GM21576 (cell line): ENCODE measurements at regions not wholly inside any gene's neighbourhood (a gene's known extent, or its start where the extent isn't known, plus 50 kb on each side); places are given as distances from the start of the nearest gene placed in this dataset.

Experiments used
- ATAC-seq: cut with Tn5 transposase; IDR thresholded peaks from one replicate; pipeline ENCODE4 v1.9.1; 2021; ENCODE audit warnings: mild to moderate bottlenecking, moderate library complexity; ENCODE audit not compliant: unreplicated experiment

DNA sequence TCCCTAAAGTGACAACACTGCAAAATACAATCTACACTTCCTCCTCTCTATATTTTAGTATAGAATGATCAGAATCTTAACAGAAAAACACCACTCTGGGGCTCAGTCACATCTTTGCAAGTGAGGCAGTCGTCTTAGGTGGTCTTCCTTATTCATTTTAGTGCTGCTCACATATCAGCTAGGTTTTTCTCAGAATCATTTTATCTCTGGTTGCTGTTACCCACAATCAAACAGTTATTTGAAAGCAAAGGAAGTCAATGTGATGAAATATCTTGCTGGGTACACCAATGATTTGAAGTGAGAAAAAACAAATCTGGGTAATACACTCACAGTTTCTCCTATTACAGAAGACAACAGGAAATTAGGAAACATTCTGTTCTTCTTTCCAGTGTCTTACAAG, 275.2 kb downstream of the DSEL start:
- no peak for ATAC-seq

DNA sequence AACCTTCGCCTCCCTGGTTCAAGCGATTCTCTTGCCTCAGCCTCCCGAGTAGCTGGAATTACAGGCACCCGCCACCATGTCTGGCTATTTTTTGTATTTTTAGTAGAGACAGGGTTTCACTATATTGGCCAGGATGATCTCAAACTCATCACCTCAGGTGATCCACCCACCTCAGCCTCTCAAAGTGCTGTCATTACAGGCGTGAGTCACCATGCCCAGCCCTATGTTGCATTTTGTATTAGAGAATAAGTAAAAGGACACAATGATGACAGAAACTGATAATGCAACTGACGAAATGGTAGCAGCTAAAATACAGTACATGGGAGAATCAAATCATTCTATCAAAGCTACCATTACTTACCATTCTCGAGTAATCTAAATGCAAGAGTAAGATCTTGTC, 276.7 kb downstream of the DSEL start:
- ATAC-seq = no peak

DNA sequence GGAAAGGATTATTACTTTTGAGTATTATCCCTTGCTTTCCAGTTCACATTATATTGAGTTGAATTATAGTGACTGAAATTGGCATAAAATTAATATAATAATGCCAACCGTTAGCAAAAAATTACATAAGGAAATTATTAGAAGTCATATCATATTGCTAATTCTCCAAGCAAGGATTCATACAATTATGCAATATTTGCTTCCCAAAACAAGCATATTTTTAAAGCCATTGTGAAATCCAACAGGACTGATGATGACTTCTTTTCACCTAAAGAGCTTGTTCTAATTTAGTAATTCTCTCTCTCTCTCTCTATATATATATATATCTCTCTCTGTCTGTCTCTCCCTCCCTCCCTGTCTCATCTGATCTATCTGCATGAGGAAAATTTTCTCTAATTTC, 283.5 kb downstream of the DSEL start:
- no peak for ATAC-seq

DNA sequence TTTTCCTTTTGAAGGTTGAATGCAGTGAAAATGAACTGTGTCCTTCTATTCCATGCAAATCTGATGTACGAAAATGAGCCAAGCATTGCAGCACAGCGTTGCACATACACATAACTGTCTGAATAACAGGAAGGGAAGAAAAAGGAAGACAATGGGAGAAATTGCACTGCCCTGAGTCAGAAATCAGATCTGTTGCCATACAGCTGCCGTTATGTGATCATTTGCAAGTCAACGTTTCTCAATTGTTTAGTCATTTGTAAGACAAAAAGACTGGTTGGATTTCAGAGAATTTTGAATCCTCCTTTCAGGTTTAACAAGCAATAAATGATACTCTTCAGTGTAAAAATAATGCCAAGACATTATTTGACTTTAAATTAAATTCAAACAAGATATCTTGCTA, 284.1 kb downstream of the DSEL start:
- no peak for ATAC-seq

DNA sequence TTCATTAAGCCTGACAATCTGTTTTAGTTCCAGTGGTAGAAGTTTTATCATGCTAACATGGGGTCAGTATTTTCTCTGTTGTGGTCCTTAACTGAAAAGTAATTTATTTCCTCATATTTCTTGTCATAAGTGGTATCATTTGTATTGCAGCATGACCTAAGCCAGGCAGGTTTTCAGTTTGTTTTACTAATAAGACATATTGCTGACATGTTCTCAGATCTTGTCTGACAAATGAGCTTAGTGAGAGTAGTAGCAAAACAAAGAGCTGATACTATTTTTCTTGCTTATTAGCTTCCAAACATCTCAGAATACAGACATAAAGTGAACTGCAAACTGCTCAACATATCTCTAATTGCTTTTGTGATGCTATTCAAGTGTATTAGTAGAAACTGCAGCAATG, 293.6 kb downstream of the DSEL start:
- no peak for ATAC-seq

DNA sequence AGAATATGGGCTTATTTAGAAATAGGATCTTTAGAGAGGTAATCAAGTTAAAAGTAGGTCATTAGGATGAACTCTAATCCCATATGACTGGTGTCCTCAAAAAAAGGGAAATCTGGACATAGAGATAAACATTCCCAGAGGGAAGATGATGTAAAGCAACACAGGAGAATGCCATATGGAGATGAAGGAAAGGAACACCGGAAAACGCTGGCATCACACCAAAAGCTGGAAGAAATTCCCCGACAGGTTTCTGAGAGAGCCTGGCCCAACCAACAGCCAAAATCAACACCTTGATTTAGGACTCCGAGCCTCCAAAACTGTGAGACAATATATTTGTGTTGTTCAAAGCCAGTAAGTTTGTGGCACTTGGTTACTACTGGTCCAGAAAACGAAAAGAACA, 296.7 kb downstream of the DSEL start:
- no peak for ATAC-seq

DNA sequence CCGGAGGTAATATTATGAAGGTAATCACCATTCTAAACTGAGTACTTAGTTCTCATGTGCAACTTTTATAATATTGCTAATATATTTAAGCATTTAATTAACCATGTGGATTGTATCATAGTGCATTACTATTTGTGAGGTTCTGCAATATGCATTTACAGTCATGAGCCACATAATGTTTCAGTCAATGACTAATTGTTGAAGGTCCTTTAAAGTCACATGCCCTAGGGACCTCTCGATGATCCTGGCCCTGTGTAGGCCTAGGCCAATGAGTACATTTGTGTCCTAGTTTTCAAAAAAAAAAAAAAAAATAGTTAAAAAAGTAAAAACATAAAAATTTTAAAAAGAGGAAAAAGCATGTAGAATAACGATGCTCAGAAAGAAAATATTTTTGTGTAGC, 298.0 kb downstream of the DSEL start:
- no peak for ATAC-seq

DNA sequence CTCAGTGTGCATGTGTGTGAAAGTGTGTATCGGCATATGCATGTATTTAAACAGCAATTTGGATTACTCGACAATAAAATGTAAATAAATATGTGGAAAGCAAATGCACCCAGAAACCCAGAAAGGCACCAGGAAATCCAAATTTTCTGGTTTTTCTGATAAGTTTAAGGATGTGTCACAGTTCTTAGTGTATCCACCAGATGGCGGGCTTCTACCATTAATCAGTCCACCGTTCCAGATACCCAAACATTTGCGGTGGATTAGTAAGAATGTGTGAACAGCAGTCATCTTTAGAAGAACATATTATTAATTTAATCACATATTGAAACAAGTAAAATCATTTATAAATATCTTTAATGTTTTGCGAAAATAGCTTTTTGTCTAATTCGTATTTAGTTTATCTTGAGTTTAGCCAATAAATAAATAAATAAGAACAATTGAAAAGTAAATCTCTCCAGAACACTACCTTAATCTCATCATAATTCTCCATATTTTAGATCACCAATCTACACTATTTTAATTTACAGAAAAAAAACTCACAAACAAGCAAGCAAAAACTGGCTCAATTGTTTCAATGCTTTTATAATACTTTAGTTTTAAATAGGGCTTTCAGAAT, 298.9 kb downstream of the DSEL start:
- peak; percentile 96 for ATAC-seq

DNA sequence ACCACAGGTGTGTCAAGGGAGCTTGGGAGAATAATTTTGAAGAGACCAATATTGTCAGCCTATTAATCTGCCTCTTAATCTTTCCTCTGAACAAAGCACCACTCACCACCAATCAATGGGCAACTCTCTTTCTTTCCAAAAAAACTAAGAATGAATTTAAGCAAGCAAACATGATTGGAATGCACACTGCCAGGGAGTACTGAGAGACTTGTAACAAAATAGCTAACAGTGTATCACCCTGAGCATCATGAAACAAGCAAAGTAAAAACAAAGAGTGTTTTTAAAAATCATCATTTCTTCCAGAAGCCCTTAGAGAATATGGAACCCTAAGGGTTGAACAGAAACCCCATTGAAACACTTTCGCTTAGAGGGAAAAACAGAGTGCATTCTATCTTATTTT, 299.7 kb downstream of the DSEL start:
- ATAC-seq = no peak

DNA sequence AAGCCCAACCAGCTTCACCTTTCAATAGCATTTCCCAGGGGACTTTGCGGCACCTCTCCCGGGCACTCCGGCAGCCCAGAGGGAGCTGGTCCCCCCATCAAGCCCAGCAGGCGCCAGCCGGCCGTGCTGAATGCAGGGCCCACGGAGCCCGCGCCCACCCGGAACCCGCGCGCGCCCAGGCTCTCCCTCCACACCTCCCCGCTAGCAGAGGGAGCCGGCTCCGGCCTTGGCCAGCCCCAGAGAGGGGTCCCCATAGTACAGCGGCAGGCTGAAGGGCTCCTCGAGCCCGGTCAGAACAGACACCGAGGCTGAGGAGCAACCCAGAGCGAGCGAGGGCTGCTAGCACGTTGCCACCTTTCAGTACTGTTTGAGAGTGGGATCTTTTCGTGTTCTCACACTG, 300.8 kb downstream of the DSEL start:
- no peak for ATAC-seq

DNA sequence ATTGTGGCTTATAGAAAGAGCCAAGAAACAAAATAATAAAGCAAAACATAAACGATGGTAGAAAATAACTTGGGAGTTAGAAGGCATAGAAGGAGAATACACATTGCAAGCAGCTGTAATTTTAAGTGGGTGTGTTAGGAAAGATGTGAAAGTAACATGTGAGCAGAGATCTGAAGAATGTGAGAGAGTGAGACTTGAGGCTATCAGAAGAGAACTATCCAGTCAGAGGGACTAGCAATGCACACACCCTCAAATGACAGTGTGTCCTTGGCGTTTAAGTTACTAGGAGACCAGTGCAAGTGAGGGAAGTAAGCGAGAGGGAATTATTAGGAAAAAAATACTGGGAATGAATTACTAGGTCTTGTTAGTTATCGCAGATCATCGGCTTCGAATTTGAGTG, 304.9 kb downstream of the DSEL start:
- no peak for ATAC-seq

DNA sequence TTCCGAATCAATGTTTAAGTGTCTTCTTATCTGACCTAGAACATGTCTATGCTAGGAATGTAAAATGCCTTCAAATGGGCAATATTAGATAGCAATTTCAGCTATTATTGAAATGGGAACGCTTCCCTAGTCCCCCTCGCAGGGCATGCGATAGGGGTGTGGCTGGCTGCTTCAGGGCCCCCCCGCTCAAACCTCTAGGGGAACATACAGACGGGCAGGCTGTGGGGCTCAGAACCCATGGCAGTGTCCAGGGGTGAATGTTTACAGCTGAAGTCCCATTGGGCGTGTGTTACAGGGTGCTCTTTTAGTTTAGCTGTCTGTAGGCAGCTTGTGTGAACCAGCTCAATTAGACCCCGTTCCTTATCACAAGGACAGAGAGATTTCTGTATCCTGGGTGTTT, 315.9 kb downstream of the DSEL start:
- no peak for ATAC-seq

DNA sequence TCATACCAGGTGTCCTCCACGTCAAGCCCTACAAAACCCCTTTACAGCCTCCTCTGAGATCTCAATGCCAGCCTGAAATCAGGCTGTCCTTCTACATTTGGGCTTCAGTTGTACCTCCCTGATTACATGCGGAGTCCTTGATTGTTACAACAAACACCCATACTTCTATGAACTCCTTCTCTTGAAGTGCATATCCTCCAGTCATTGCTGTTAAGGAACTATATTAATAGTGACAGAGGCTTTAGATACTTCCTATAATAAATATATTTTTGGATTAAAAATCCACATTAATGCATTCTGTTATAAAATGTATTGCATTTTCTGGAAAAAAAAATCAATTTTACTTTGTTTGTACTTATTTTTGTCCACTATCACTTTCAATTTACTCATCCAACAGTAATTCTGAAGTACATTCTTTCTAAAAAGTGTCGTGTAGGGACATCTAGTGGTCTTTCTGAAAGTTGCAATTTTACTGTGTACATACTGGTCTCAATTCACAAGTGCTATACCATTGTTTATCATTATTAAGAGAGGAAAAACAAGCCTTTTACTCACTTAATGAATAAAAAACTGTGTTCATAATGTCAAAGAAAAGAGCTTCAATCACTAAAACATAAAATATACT, 316.4 kb downstream of the DSEL start:
- peak; percentile 94 for ATAC-seq

DNA sequence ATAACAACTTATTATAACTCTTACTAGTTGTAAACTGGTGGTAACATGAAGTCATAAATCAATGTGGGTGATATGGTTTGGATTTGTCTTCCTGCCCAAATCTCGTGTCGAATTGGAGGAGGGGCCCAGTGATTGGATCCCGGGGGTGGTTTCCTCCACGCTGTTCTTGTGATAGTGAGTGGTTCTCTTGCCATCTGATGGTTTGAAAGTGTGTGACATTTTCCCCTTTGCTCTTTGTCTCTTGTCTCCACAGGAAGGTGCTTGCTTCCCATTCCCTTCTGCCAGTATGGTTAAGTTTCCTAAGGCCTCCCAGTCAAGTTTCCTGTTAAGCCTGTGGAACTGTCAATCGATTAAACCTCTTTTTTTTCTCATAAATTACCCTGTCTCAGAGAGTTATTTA, 321.6 kb downstream of the DSEL start:
- no peak for ATAC-seq

DNA sequence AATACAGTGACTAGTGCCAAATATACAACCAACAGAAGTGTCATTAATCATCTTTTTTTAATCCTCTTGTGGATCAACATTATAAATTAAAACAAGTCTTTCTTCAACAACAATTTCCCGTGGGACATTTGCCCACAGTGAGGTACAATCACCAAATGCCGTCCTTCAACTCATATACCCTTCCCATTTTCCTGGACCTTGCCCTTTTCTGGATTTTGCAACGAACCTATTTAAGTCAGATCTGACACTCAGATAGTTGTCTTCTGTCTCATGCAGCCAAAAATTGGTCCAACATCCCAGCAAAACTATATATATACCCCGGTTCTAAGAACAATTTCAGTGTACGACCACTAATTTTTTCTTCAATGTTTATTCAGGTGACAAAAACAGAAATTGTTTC, 324.0 kb downstream of the DSEL start:
- ATAC-seq = no peak

DNA sequence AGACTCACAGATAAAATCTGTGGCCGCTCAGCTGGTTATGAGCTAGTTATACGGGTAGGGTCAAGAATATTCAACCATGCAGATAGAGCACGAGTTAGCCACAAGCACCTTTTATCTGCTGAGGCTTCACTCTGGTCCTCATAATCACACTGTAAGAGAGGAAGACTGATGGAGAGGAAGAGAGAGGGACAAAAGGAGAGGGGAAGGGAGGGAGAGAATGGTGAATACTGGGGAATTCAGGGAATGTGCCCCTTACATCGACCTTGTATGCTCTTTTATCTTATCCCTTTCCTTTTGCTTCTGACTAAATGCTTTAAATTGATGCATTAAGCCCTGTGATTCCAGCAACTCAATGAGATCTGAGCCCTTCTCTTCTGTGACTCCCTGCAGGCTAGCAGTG, 333.1 kb downstream of the DSEL start:
- no peak for ATAC-seq

DNA sequence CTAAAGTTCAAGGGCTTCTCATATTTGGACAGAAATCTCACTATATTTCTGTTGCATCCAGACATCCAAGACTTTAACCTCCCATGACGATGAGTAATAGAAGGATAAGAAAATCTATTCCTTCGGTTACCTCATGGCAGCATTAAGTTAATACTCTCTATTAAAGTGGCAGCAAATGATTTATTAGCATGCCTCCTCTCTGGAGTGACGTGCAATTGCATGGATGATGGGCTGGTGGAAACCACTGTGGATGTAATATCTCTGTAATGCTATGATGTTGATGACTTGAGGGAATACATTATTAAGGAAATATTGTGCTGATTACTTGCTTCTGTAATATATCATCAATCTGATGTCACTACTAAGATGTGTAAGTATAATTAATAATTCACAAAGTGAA, 336.8 kb downstream of the DSEL start:
- no peak for ATAC-seq

DNA sequence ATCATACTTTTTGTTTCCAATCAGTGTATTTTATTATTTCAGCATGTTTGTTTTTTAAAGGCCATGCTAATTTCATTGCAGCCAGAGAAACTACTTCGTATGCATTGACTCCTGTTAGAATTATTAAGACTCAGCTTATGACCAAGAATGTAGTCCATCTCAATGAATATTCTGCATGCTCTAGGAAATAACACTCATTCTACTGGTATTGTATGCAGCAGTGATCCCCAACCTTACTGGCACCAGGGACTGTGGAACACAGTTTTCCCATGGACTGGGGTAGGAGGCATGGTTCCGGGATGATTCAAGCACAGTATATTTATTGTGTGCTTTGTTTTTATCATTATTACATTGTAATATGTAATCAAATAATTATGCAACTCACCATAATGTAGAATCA, 356.9 kb downstream of the DSEL start:
- ATAC-seq = no peak

DNA sequence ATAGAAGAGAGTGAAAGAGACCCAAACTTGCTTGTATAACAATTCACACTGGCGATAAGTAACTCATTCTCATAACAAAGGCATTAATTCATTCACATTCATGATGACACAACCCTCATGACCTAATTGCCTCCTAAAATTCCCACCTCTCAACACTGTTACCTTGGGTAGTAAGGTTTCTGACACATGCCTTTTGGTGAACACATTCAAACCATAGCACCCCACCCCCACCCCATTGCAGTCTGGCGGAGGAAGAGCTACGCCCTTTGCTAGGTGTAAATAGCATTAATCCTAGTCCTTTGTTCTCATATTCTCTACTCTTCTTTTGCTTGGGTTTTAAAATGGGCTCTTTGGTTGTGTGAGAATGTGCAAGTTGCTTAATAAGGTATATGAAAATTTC, 361.5 kb downstream of the DSEL start:
- no peak for ATAC-seq

DNA sequence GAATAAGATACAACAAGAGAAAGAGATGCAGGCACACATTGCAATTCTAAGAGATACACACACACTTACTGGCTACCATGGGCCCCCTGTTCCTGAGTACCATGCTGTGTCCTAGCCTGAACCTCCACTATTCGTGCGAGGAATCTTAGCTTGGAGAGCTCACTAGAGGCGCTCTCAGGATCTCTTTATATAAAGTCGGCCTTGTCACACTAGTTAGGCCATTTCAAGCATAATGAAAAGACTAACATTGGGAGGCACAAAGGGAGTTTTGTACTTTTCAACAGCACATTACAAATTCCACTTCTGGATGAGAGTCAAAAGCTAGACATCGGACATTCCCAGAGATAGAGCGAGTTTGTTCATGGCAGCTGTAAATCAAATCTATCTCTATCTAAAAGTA, 365.2 kb downstream of the DSEL start:
- no peak for ATAC-seq

DNA sequence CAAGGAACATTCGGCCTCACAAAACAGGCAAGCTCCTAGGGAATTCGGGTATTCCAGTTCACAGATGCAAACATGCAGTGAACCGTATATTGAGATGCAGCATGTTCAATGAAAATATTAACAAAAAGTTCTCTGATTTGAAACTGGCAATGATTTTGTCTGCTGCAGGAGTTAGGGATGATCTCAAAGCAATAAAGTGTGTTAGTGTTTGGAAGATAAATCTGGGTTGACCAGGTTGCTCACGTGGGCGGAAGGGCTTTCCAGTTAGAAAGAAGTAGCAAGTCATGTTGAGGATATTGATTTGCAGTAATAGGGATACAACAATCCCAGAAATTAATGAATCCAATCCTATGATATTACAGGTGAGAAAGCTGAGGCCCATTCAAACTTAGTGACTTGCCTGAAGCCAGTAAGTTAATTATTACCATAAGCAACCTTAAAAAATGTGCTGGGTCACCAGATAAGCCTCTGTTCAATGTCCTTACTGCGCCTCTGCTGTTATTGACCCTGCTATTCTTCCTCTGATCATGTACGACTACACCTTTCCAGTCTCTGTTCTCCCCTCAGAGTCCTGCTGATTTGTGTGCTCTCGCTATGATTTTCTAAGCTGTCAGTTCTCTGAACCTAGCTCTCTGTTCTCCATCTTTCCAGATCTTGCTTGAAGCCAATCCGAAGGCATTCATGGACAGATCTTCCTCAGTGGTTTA, 370.8 kb downstream of the DSEL start:
- ATAC-seq = no peak

DNA sequence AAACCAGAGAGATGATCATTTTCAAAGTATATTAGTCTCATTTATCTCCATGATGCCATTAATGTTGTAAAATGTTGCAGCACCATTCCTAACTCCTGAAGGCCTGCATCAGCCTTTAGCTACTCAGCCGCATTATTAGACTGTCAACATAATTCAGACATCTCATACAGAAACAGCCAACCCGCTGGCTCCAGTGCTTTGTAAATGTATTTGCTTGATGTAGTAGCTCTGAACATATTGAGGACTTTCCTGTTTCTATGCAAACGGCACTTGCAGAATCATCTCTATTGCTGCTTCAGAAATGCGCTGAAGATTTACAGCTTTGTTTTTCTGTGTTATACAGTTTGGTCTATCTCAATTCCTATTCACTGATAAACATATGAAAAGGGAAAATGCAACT, 372.2 kb downstream of the DSEL start:
- ATAC-seq = no peak

DNA sequence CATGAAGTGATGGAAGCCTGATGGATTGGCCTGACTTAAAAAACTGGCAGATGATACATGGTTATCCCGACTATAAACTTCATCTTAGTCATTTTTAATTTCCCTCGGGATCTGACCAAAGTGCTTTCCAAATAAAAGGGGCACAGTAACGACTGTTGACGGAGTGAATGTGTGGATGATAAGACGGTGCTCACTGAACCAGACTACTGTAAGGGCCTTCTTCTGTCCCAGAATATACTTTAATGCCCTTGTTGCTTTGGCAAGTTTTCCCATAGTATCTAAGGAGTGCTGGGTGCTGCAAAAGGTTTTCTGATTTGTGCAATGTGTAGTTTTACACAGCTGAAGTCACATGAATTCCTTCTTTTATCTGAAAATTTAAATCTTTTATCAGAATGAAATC, 373.5 kb downstream of the DSEL start:
- no peak for ATAC-seq
